SK-N-SH treated with all-trans-retinoic acid at 6 μM for 48 hours (cell line): ENCODE measurements at regions not wholly inside any gene's neighbourhood (a gene's known extent, or its start where the extent isn't known, plus 50 kb on each side); places are given as distances from the start of the nearest gene placed in this dataset.
A peak's percentile ranks its signal among the peaks of the same experiment; 100 is the strongest.
"Not testable (repeated sequence)": the region's sequence is repeated elsewhere in the genome, so short reads cannot be mapped to it uniquely, and the experiment has no call there.

Source experiments
- ATAC-seq: fragments of 200-7000 bp; cut with Tn5 transposase; 3 replicates; pipeline ENCODE4 v1.9.1; 2020; ENCODE audit warnings: mild to moderate bottlenecking, moderate library complexity
- ARNTL ChIP-seq: fragments of 450-650 bp; formaldehyde crosslinking; IDR thresholded peaks from 2 replicates; pipeline ENCODE4 v1.5.0; 2020; ENCODE audit warnings: low read depth, mild to moderate bottlenecking, moderate library complexity, borderline replicate concordance
- BACH2 ChIP-seq: fragments of 250-450 bp; sonication (Bioruptor Pico); IDR thresholded peaks from 2 replicates; pipeline ENCODE4 v1.9.0; 2021; ENCODE audit warnings: mild to moderate bottlenecking, borderline replicate concordance
- CREB5 ChIP-seq: fragments of 250-450 bp; sonication (Bioruptor Pico); IDR thresholded peaks from 2 replicates; pipeline ENCODE4 v1.5.1; 2020; ENCODE audit warnings: low read depth, mild to moderate bottlenecking, moderate library complexity
- ESRRG ChIP-seq: fragments of 250-450 bp; sonication (Bioruptor Pico); IDR thresholded peaks from 2 replicates; pipeline ENCODE4 v1.6.1; 2021; ENCODE audit warnings: mild to moderate bottlenecking
- GLIS3 ChIP-seq: fragments of 250-450 bp; sonication (Bioruptor Pico); IDR thresholded peaks from 2 replicates; pipeline ENCODE4 v1.5.0; 2020; ENCODE audit warnings: mild to moderate bottlenecking, moderate library complexity
- ISL1 ChIP-seq: fragments of 250-450 bp; sonication (Bioruptor Pico); IDR thresholded peaks from 2 replicates; pipeline ENCODE4 v2.1.2; 2022; ENCODE audit warnings: mild to moderate bottlenecking, moderate library complexity
- OSR1 ChIP-seq: fragments of 250-450 bp; sonication (Bioruptor Pico); IDR thresholded peaks from 2 replicates; pipeline ENCODE4 v1.8.0; 2022; ENCODE audit warnings: moderate library complexity, mild to moderate bottlenecking, inconsistent platforms
- POU6F1 ChIP-seq: fragments of 250-450 bp; sonication (Bioruptor Pico); IDR thresholded peaks from 2 replicates; pipeline ENCODE4 v1.8.0; 2021; ENCODE audit warnings: low read depth, mild to moderate bottlenecking, moderate library complexity, borderline replicate concordance
- PPARA ChIP-seq: fragments of 250-450 bp; sonication (Bioruptor Pico); IDR thresholded peaks from 2 replicates; pipeline ENCODE4 v1.5.0; 2020; ENCODE audit warnings: mild to moderate bottlenecking, borderline replicate concordance
- RARB ChIP-seq: fragments of 250-450 bp; sonication (Bioruptor Pico); IDR thresholded peaks from 2 replicates; pipeline ENCODE4 v1.8.0; 2021; ENCODE audit warnings: mild to moderate bottlenecking, moderate library complexity
- SNAI2 ChIP-seq: fragments of 250-450 bp; sonication (Bioruptor Pico); IDR thresholded peaks from 2 replicates; pipeline ENCODE4 v1.5.0; 2020; ENCODE audit warnings: mild to moderate bottlenecking, moderate library complexity
- ZFP30 ChIP-seq: fragments of 450-650 bp; formaldehyde crosslinking; IDR thresholded peaks from 2 replicates; pipeline ENCODE4 v1.5.0; 2022; ENCODE audit warnings: mild to moderate bottlenecking, moderate library complexity
- ZNF565 ChIP-seq: fragments of 450-650 bp; formaldehyde crosslinking; conservative IDR thresholded peaks from 2 replicates; pipeline ENCODE4 v1.5.0; 2020; ENCODE audit warnings: low read depth, mild to moderate bottlenecking, moderate library complexity
- ZNF8 ChIP-seq: fragments of 450-650 bp; formaldehyde crosslinking; IDR thresholded peaks from 2 replicates; pipeline ENCODE4 v1.5.0; 2020; ENCODE audit warnings: mild to moderate bottlenecking, moderate library complexity
- TF ChIP-seq, protein P1 (sequence below): fragments of 250-450 bp; sonication (Bioruptor Pico); IDR thresholded peaks from 2 replicates; pipeline ENCODE4 v1.5.1; 2021; ENCODE audit warnings: mild to moderate bottlenecking, moderate library complexity
- TF ChIP-seq, protein P2 (sequence below): fragments of 250-450 bp; sonication (Bioruptor Pico); IDR thresholded peaks from 2 replicates; pipeline ENCODE4 v1.8.0; 2020; ENCODE audit warnings: mild to moderate bottlenecking, moderate library complexity, borderline replicate concordance

DNA sequence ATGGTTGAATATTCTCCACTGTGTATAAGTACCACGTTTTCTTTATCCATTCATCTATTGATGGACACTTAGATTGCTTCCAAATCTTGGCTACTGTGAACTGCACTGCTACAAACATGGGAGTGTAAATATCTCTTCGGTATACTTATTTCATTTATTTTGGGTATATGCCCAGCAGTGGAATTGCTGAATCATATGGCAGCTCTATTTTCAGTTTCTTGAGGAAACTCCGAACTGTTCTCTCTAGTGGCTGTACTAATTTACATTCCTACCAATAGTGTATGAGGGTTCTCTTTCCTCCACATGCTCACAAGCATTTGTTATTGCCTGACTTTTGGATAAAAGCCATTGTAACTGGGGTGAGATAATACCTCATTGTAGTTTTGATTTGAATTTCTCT is 623.1 kb upstream of the LRFN5 start (continued):
- TF ChIP-seq ZNF8 (CRISPR knock-in tag) = no peak

GRCh38 chr14:40981247-40981646 is 625.4 kb upstream of the LRFN5 start:
- no peak for TF ChIP-seq ZNF565 (CRISPR knock-in tag)
- no peak for TF ChIP-seq POU6F1 (CRISPR knock-in tag)
- no peak for TF ChIP-seq SNAI2 (CRISPR knock-in tag)
- TF ChIP-seq ZNF8 (CRISPR knock-in tag) = no peak
- no peak for TF ChIP-seq ZFP30 (CRISPR knock-in tag)
- TF ChIP-seq GLIS3 (CRISPR knock-in tag) = no peak
- TF ChIP-seq, protein P1, sequence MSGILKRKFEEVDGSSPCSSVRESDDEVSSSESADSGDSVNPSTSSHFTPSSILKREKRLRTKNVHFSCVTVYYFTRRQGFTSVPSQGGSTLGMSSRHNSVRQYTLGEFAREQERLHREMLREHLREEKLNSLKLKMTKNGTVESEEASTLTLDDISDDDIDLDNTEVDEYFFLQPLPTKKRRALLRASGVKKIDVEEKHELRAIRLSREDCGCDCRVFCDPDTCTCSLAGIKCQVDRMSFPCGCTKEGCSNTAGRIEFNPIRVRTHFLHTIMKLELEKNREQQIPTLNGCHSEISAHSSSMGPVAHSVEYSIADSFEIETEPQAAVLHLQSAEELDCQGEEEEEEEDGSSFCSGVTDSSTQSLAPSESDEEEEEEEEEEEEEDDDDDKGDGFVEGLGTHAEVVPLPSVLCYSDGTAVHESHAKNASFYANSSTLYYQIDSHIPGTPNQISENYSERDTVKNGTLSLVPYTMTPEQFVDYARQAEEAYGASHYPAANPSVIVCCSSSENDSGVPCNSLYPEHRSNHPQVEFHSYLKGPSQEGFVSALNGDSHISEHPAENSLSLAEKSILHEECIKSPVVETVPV = no peak
- no peak for TF ChIP-seq BACH2
- TF ChIP-seq CREB5 (CRISPR knock-in tag) = no peak
- TF ChIP-seq OSR1 = no peak
- no peak for ATAC-seq

DNA sequence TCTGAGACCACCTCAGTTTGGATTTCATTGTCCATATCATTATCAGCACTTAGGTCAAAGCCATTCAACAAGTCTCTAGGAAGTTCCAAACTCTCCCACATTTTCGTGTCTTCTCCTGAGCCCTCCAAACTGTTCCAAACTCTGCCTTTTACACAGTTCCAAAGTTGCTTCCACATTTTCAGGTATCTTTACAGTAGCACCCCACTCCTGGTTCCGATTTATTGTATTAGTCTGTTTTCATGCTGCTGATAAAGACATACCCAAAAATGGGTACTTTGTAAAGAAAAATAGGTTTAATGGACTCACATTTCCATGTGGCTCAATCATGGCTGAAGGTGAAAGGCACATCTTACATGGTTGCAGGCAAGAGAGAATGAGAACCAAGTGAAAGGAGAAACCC is 646.4 kb upstream of the LRFN5 start:
- not testable (repeated sequence) for ATAC-seq

DNA sequence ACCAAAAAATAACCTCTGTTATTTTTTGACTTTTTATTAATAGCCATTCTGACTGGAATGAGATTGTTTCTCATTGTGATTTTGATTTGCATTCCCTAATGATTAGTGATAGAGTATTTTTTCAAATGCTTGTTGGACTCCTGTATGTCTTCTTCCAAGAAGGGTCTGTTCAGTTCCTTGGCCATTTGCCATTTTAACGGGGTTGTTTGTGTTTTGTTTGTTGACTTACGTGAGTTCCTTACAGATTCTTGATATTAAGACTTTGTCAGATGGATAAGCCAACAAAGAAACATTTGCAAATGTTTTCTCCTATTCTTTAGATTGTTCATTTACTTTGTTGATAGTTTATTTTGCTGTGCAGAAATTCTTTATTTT is 651.6 kb upstream of the LRFN5 start:
- TF ChIP-seq POU6F1 (CRISPR knock-in tag) (no peak), BACH2 (no peak), GLIS3 (CRISPR knock-in tag) (no peak), PPARA (CRISPR knock-in tag) (no peak), CREB5 (CRISPR knock-in tag) (no peak), ESRRG (CRISPR knock-in tag) (no peak), OSR1 (no peak), ISL1 (CRISPR knock-in tag) (no peak), RARB (no peak), ARNTL (CRISPR knock-in tag) (no peak)
- TF ChIP-seq, protein P2, sequence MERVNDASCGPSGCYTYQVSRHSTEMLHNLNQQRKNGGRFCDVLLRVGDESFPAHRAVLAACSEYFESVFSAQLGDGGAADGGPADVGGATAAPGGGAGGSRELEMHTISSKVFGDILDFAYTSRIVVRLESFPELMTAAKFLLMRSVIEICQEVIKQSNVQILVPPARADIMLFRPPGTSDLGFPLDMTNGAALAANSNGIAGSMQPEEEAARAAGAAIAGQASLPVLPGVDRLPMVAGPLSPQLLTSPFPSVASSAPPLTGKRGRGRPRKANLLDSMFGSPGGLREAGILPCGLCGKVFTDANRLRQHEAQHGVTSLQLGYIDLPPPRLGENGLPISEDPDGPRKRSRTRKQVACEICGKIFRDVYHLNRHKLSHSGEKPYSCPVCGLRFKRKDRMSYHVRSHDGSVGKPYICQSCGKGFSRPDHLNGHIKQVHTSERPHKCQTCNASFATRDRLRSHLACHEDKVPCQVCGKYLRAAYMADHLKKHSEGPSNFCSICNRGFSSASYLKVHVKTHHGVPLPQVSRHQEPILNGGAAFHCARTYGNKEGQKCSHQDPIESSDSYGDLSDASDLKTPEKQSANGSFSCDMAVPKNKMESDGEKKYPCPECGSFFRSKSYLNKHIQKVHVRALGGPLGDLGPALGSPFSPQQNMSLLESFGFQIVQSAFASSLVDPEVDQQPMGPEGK = no peak
- TF ChIP-seq, all 23 proteins: peak for 0
- ATAC-seq = no peak; the same call in 2 of the 3 replicates

DNA sequence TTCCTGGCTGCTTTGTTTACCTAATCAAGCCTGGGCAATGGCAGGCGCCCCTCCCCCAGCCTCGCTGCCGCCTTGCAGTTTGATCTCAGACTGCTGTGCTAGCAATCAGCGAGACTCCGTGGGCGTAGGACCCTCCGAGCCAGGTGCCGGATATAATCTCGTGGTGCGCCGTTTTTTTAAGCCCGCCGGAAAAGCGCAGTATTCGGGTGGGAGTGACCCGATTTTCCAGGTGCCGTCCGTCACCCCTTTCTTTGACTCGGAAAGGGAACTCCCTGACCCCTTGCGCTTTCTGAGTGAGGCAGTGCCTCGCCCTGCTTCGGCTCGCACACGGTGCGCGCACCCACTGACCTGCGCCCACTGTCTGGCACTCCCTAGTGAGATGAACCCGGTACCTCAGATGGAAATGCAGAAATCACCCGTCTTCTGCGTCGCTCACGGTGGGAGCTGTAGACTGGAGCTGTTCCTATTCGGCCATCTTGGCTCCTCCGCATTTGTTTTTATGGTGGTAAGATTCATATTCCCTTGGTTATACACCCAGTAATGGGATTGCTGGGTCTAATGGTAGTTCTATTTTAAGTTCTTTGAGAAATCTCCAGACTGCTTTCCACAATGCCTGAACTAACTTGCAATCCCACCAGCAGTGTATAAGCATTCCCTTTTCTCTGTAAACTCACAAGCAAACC is 652.1 kb upstream of the LRFN5 start:
- peak; percentile 76 for ATAC-seq
